ENCODE measurements at regions not wholly inside any gene's neighbourhood (a gene's known extent, or its start where the extent isn't known, plus 50 kb on each side); places are given as distances from the start of the nearest gene placed in this dataset.
"Not testable (repeated sequence)": the region's sequence is repeated elsewhere in the genome, so short reads cannot be mapped to it uniquely, and the experiment has no call there.

GRCh38 chr11:29087200-29087812 lies 929.5 kb downstream of the KCNA4 start:
- Mint-ChIP-seq H3K36me3 (ENCODE audit: low read depth, unreplicated experiment) (no peaks in the 10 kb centered on the region), H3K4me1 (ENCODE audit: unreplicated experiment) (no peaks in the 10 kb centered on the region), H3K27ac (ENCODE audit: unreplicated experiment) (no peak overlapping the region), H3K4me3 (ENCODE audit: unreplicated experiment) (no peak overlapping the region), H3K27me3 (ENCODE audit: unreplicated experiment) (no peaks in the 10 kb centered on the region), H3K9me3 (ENCODE audit: unreplicated experiment) (no peaks in the 10 kb centered on the region)
- no peak for DNase-seq (ENCODE audit: low spot score)
- TF ChIP-seq, protein P1, sequence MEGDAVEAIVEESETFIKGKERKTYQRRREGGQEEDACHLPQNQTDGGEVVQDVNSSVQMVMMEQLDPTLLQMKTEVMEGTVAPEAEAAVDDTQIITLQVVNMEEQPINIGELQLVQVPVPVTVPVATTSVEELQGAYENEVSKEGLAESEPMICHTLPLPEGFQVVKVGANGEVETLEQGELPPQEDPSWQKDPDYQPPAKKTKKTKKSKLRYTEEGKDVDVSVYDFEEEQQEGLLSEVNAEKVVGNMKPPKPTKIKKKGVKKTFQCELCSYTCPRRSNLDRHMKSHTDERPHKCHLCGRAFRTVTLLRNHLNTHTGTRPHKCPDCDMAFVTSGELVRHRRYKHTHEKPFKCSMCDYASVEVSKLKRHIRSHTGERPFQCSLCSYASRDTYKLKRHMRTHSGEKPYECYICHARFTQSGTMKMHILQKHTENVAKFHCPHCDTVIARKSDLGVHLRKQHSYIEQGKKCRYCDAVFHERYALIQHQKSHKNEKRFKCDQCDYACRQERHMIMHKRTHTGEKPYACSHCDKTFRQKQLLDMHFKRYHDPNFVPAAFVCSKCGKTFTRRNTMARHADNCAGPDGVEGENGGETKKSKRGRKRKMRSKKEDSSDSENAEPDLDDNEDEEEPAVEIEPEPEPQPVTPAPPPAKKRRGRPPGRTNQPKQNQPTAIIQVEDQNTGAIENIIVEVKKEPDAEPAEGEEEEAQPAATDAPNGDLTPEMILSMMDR (IDR thresholded peaks at IDR 0.05; ENCODE audit: unreplicated experiment) = no peak

DNA sequence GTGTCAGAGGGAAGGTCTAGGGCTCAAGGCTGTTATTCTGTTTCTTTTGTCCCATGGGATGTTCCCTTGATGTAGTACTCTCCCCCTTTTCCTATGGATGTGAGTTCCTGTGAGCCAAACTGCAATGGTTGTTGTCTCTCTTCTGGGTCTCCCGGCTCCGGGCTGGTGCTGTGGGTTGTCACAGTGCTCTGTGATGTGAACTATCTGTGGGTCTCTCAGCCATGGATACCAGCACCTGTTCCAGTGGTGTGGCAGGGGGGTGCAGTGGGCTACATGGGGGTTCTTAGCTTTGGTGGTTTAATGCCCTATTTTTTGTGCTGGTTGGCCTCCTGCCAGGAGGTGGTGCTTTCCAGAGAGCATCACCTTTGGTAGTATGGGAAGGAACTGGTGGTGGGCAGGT lies 941.1 kb downstream of the KCNA4 start:
- Mint-ChIP-seq H3K9me3 (ENCODE audit: unreplicated experiment) (no peaks in the 10 kb centered on the region), H3K27me3 (ENCODE audit: unreplicated experiment) (no peaks in the 10 kb centered on the region), H3K27ac (ENCODE audit: unreplicated experiment) (no peak overlapping the region), H3K4me3 (ENCODE audit: unreplicated experiment) (no peak overlapping the region), H3K36me3 (ENCODE audit: low read depth, unreplicated experiment) (no peaks in the 10 kb centered on the region), H3K4me1 (ENCODE audit: unreplicated experiment) (no peaks in the 10 kb centered on the region)
- TF ChIP-seq, protein P1 (IDR thresholded peaks at IDR 0.05; ENCODE audit: unreplicated experiment) = no peak
- DNase-seq (ENCODE audit: low spot score) = no peak

DNA sequence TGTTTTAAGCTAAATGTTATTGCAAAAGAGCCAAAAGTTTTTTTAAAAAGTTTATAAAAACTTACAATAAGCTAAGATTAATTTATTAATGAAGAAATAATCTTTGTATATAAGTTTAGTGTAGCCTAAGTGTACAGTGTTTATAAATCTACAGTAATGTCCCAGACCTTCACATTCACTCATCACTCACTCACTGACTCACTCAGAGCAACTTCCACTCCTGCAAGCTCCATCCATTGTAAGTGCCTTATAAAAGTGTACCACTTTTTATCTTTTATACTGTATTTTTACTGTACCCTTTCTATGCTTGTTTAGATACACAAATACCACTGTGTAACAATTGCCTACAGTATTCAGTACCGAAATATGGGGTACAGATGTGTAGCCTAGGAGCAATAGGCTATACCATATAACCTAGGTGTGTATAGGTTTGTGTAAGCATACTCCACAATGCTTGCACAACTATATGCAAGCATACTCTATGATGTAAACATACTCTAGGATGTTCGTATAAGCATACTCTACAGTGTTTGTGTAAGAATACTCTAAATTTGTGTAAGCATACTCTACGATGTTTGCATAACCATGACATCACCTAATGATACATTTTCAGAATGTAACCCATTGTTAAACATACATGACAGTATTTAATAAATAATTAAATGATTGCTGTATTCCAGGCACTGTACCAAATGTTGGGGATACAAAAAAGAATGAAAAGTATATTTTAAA lies 953.0 kb downstream of the KCNA4 start:
- no peaks in the 10 kb centered on the region for H3K27me3 Mint-ChIP-seq (ENCODE audit: unreplicated experiment)

DNA sequence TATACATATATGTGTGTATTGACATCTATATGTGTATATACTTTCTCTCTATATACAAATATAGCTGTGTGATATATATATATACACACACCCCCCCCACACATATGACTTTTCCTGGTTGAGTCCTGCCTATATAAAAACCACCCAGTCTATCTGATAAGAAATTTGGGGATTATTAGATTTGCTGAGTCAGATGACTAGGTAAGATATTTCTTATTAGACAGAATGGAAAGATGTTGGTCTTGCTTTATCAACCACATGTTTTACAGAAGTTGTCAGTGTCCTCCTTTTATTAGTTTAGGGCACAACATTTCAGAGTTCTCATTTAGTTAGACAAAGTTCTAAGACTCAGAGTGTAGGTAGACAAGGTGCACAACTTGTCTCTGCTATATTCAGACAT lies 953.3 kb downstream of the METTL15 start:
- DNase-seq (ENCODE audit: low spot score) = no peak
- Mint-ChIP-seq H3K36me3 (ENCODE audit: low read depth, unreplicated experiment) (no peaks in the 10 kb centered on the region), H3K9me3 (ENCODE audit: unreplicated experiment) (no peaks in the 10 kb centered on the region), H3K4me3 (ENCODE audit: unreplicated experiment) (no peak overlapping the region), H3K4me1 (ENCODE audit: unreplicated experiment) (no peaks in the 10 kb centered on the region), H3K27me3 (ENCODE audit: unreplicated experiment) (no peaks in the 10 kb centered on the region), H3K27ac (ENCODE audit: unreplicated experiment) (no peak overlapping the region)
- TF ChIP-seq, protein P1 (IDR thresholded peaks at IDR 0.05; ENCODE audit: unreplicated experiment) = no peak

More for the DNA sequence above, 953.0 kb downstream of the KCNA4 start:
- DNase-seq (ENCODE audit: low spot score) = no peak
- no peaks in the 10 kb centered on the region for H3K36me3 Mint-ChIP-seq (ENCODE audit: low read depth, unreplicated experiment)
- TF ChIP-seq, protein P1 (IDR thresholded peaks at IDR 0.05; ENCODE audit: unreplicated experiment) = no peak
- H3K4me3 Mint-ChIP-seq (ENCODE audit: unreplicated experiment) = no peak overlapping the region
- H3K27ac Mint-ChIP-seq (ENCODE audit: unreplicated experiment) = no peak overlapping the region
- H3K9me3 Mint-ChIP-seq (ENCODE audit: unreplicated experiment) = no peaks in the 10 kb centered on the region
- H3K4me1 Mint-ChIP-seq (ENCODE audit: unreplicated experiment) = no peaks in the 10 kb centered on the region

DNA sequence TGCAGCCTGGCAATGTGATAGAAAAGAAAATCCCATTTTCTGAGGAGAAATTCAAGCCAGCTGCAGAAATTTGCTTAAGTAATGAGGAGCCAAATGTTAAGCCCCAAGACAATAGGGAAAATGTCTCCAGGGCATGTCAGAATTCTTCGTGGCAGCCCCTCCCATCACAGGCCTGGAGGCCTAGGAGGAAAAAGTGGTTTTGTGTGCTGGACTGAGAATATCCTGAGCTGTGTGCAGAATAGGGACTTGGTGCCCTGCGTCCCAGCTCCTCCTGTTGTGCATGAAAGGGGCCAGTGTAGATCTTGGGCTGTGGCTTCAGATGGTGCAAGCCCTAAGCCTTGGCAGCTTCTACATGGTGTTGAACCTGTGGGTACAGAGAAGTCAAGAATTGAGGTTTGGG lies 948.3 kb downstream of the METTL15 start:
- not testable (repeated sequence) for H3K4me1 Mint-ChIP-seq (ENCODE audit: unreplicated experiment); H3K27ac Mint-ChIP-seq (ENCODE audit: unreplicated experiment); H3K4me3 Mint-ChIP-seq (ENCODE audit: unreplicated experiment); DNase-seq (ENCODE audit: low spot score); H3K9me3 Mint-ChIP-seq (ENCODE audit: unreplicated experiment); H3K27me3 Mint-ChIP-seq (ENCODE audit: unreplicated experiment); H3K36me3 Mint-ChIP-seq (ENCODE audit: low read depth, unreplicated experiment)

Measured in endothelial cell (in vitro differentiated cells).